ENCODE measurements at regions not wholly inside any gene's neighbourhood (a gene's known extent, or its start where the extent isn't known, plus 50 kb on each side); places are given as distances from the start of the nearest gene placed in this dataset.

DNA sequence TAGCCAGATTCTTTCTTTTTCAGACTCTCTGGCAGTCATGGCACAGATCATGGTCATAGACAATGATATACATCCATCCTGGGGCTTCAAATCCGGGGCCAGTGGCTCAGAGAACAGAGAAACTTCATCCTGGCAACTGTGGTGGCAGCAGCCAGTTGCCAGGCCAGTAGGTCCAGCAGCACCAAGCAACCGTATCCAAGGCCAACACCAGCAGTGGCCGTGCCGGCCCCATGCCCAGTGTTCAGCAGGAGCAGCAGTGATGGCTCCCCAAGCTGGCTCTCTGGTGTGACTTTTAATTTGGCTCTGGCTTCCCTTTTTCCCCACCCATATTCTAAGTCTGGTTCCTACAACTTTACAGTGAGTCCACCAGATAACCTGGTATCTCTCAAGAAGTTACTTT lies 300.5 kb downstream of the DEPDC1B start:
- TF ChIP-seq, protein P1, sequence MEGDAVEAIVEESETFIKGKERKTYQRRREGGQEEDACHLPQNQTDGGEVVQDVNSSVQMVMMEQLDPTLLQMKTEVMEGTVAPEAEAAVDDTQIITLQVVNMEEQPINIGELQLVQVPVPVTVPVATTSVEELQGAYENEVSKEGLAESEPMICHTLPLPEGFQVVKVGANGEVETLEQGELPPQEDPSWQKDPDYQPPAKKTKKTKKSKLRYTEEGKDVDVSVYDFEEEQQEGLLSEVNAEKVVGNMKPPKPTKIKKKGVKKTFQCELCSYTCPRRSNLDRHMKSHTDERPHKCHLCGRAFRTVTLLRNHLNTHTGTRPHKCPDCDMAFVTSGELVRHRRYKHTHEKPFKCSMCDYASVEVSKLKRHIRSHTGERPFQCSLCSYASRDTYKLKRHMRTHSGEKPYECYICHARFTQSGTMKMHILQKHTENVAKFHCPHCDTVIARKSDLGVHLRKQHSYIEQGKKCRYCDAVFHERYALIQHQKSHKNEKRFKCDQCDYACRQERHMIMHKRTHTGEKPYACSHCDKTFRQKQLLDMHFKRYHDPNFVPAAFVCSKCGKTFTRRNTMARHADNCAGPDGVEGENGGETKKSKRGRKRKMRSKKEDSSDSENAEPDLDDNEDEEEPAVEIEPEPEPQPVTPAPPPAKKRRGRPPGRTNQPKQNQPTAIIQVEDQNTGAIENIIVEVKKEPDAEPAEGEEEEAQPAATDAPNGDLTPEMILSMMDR (conservative IDR thresholded peaks at IDR 0.05; ENCODE audit: low read length): no peak
- no peak for DNase-seq (ENCODE audit: low read depth)
- H3K4me3 ChIP-seq (ENCODE audit: low read length): no peak overlapping the region

DNA sequence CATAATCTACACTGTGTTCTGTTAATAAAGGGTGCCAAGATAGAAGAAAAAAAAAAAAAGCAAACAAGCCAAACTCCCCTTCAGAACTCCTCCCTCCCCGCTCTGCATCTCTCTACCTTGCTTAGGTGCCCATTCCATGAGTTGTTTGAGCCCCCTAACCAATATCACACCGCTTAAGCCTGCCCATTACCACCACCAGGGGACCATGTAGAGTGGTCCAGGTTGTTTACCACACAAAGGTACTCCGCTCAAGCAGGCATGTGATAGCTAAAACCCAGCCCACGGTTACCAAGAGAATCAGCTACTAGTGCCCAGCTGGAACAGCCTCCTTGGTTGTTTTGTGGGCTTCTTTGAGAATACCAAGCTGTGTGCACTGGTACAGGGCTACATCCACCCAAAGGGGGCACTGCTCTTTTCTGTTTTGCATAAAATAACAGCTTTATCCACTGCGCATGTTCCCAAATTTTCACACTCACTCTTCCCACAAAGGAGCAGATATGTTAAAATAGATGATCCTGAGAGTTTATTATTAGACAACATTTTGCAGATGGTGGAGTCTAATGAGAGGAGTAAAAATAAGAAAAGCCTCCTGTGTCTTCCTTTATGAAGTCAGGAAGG lies 304.1 kb downstream of the DEPDC1B start:
- TF ChIP-seq, protein P1 (conservative IDR thresholded peaks at IDR 0.05; ENCODE audit: low read length): no peak
- no peak overlapping the region for H3K4me3 ChIP-seq (ENCODE audit: low read length)
- DNase-seq (ENCODE audit: low read depth): no peak

DNA sequence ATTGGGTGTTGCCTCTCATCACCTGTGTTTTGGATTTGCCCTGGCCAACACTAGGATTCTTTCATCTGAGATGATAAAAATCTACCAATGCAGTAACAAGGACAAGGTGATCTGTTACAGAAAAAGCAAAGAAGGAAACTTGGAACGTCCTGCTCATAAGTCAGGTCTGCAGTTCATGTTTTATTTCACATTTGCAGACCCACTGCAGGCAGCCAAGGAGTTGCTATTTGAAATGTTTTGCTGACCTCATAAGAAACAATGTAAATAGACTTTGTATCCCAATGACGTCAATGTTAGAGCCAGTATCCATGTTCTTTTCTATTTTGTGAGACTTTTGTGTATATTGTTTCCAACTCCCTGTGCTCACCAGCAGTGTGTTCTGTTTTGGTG lies 312.9 kb downstream of the DEPDC1B start:
- DNase-seq (ENCODE audit: low read depth): no peak
- H3K4me3 ChIP-seq (ENCODE audit: low read length): no peak overlapping the region
- TF ChIP-seq, protein P1 (conservative IDR thresholded peaks at IDR 0.05; ENCODE audit: low read length): no peak

DNA sequence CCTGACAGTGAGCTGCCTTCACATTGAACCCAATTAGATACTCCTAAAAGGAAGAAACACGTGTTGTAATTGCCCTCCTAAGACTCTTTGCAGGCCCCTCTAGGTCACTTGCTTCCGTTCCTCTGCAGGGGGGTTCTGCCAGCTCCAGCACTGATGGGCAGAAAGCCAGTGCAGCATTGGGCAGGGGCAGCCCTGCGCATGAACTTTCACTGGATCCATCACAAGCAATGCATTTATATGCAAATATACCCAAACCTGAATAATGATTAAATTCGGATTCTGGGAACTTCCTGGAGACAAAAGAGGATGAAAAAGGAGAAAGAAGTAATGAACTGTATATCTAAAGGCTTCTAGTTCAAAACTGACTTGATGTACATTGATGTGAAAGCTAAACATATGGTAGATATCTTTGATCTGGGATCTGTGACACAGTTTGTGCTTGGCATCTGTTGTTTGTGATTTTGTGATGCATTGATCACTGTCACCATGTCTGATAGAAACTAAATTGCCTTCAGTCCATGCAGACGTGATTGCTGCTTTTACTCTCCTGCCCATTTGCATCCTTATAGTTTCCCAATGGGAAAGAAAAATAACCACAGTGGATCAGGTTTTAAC lies 313.4 kb downstream of the DEPDC1B start:
- TF ChIP-seq, protein P1 (conservative IDR thresholded peaks at IDR 0.05; ENCODE audit: low read length): no peak
- H3K4me3 ChIP-seq (ENCODE audit: low read length): no peak overlapping the region
- DNase-seq (ENCODE audit: low read depth): no peak

DNA sequence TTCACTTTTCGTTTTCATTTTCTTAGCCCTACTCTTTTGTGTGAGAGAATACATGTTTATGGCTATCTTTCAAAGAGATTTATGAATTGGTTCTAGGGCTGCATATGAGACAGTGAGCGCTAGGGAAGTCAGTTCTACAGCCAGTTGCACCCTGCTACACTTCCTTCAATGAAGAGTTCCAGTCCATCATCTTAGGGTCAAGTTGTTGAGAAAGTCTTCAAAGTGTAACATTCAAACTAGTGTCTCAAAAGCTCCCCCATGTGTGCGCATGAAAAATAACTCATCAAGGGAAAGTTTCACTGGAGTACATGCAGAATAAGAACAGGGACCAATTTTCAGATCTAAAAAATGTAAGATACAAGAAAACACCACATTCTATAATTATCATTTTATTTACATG lies 317.2 kb downstream of the DEPDC1B start:
- TF ChIP-seq, protein P1 (conservative IDR thresholded peaks at IDR 0.05; ENCODE audit: low read length): peak; percentile 65
- DNase-seq (ENCODE audit: low read depth): peak; percentile 48
- H3K4me3 ChIP-seq (ENCODE audit: low read length): no peak overlapping the region

DNA sequence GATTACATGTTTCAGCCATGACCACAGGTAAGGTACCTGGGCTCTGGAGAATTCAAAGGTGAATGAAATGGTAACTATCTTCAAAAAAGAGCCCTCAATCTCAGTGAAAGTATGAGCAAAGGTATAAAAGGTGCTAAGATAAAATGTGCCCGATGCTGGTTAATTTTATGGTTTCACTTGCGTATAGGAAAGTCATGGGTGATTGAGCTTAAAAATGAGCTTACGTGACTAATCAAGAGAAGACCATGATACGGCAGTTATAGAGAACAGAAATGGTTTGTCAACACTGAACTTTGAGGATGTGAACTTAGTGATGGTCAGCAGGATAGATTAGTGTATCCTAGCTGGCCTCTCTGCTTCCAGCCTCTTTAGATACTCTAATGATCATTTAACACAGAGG lies 320.1 kb downstream of the DEPDC1B start:
- DNase-seq (ENCODE audit: low read depth): no peak
- H3K4me3 ChIP-seq (ENCODE audit: low read length): no peak overlapping the region
- TF ChIP-seq, protein P1 (conservative IDR thresholded peaks at IDR 0.05; ENCODE audit: low read length): no peak

DNA sequence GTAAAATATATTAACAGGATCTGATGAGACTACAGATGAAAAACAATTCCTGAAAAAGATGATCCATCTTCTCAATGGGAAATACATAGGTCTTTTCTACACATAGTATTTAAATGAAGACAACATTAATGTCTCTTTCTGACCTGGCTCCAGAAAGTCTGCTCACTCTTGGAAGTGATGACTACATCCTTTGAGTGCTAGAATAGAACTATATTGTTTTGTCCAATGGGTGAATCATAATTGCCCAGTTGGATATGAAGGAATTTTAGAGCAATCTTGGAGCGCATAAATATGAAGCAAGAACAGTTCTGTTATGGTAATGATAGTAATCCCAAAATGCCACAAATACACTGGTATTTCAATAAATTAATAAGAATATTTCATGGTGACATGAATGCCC lies 322.1 kb downstream of the DEPDC1B start:
- H3K4me3 ChIP-seq (ENCODE audit: low read length): no peak overlapping the region
- DNase-seq (ENCODE audit: low read depth): no peak
- TF ChIP-seq, protein P1 (conservative IDR thresholded peaks at IDR 0.05; ENCODE audit: low read length): no peak

Measured in AG10803 (cell line).